OCI-LY7 (cell line): ENCODE measurements at regions not wholly inside any gene's neighbourhood (a gene's known extent, or its start where the extent isn't known, plus 50 kb on each side); places are given as distances from the start of the nearest gene placed in this dataset.
"Not testable (repeated sequence)": the region's sequence is repeated elsewhere in the genome, so short reads cannot be mapped to it uniquely, and the experiment has no call there.

Source experiments
- BruUV-seq: library from RNA; stranded (reverse); fragments of 400-500 nt; replicated peaks from 2 replicates; lab custom pipeline; 2021; lab: Mats Ljungman, UMichigan
- CTCF ChIA-PET: fragments of 300-600 bp; sonication (Branson Sonifier 250); formaldehyde crosslinking; loops from one replicate; lab custom pipeline; 2022; ENCODE audit warnings: antibody characterized with exemption; ENCODE audit not compliant: unreplicated experiment; lab: Charles Lee
- POLR2A ChIA-PET: fragments of 300-600 bp; sonication (Branson Sonifier 250); formaldehyde crosslinking; loops from one replicate; lab custom pipeline; 2022; ENCODE audit warnings: antibody characterized with exemption; lab: Charles Lee
- DNase-seq: peaks from one replicate; pipeline ENCODE4 v3.0.0-alpha.2; 2015; ENCODE audit warnings: low spot score
- H2AFZ ChIP-seq: fragments of 200-600 bp; sonication (generic), shearing (Covaris generic); 2 replicates; pipeline ENCODE4 v1.6.1; 2014; ENCODE audit warnings: mild to moderate bottlenecking, antibody characterized with exemption, low read length, moderate library complexity
- H3K27ac ChIP-seq: fragments of 200-600 bp; sonication (generic); 2 replicates; pipeline ENCODE4 v1.5.1; 2014; ENCODE audit warnings: mixed run types, low read depth, mild to moderate bottlenecking, moderate library complexity, low read length, inconsistent platforms; ENCODE audit not compliant: poor library complexity, severe bottlenecking
- H3K36me3 ChIP-seq: fragments of 200-600 bp; sonication (generic); 2 replicates; pipeline ENCODE4 v1.6.1; 2014; ENCODE audit warnings: mild to moderate bottlenecking, antibody characterized with exemption, low read length, moderate library complexity, mixed read lengths; ENCODE audit not compliant: insufficient read depth
- H3K4me1 ChIP-seq: fragments of 200-600 bp; sonication (generic); 2 replicates; pipeline ENCODE4 v1.5.1; 2014; ENCODE audit warnings: mild to moderate bottlenecking, low read length; ENCODE audit not compliant: insufficient read depth, poor library complexity, severe bottlenecking
- H3K4me2 ChIP-seq: fragments of 200-600 bp; sonication (generic); 2 replicates; pipeline ENCODE4 v1.6.1; 2014; ENCODE audit warnings: mild to moderate bottlenecking, low read length
- H3K4me3 ChIP-seq: fragments of 200-600 bp; sonication (generic); 2 replicates; pipeline ENCODE4 v1.5.1; 2014; ENCODE audit warnings: mild to moderate bottlenecking, low read depth, low read length; ENCODE audit not compliant: poor library complexity, severe bottlenecking
- H3K79me2 ChIP-seq: fragments of 200-600 bp; sonication (generic); 2 replicates; pipeline ENCODE4 v1.6.1; 2016; ENCODE audit warnings: low read depth, mild to moderate bottlenecking, low read length, moderate library complexity, mixed read lengths; ENCODE audit not compliant: insufficient read depth
- H3K9me2 ChIP-seq: fragments of 200-600 bp; sonication (generic); 2 replicates; pipeline ENCODE4 v1.6.1; 2016; ENCODE audit warnings: mild to moderate bottlenecking, low read length, mixed read lengths; ENCODE audit not compliant: insufficient read depth
- H3K9me3 ChIP-seq: fragments of 200-600 bp; sonication (generic); 2 replicates; pipeline ENCODE4 v1.6.1; 2014; ENCODE audit warnings: mild to moderate bottlenecking, mixed run types, low read length, mixed read lengths
- H4K20me1 ChIP-seq: fragments of 200-600 bp; sonication (generic); 2 replicates; pipeline ENCODE4 v1.6.1; 2014; ENCODE audit warnings: mild to moderate bottlenecking, antibody characterized with exemption, low read length, moderate library complexity, mixed read lengths; ENCODE audit not compliant: insufficient read depth
- CTCF ChIP-seq: fragments of 200-600 bp; sonication (generic); conservative IDR thresholded peaks from 2 replicates; pipeline ENCODE4 v1.5.1; 2014; ENCODE audit warnings: mild to moderate bottlenecking, antibody characterized with exemption, low read length, moderate library complexity, mixed read lengths
- EZH2phosphoT487 ChIP-seq: fragments of 200-600 bp; sonication (generic); IDR thresholded peaks from 2 replicates; pipeline ENCODE4 v1.6.1; 2018; ENCODE audit warnings: low read depth, borderline replicate concordance, mild to moderate bottlenecking, mixed run types, antibody characterized with exemption, low read length, moderate library complexity, mixed read lengths
- intact Hi-C: fragments of 100-400 bp; cut with micrococcal nuclease; formaldehyde crosslinking; loops from one replicate; pipeline ENCODE4 v1.10.0; 2022; ENCODE audit not compliant: unreplicated experiment

GRCh38 chr4:85051526-85051925 is 85.0 kb upstream of the WDFY3 start:
- BruUV-seq, result no TSS peak
- intact Hi-C loops, result no loop called here
- POLR2A ChIA-PET, result no interaction called here

GRCh38 chr4:85054925-85055324 is 88.4 kb upstream of the WDFY3 start:
- H3K27ac ChIP-seq, H2AFZ ChIP-seq, H3K79me2 ChIP-seq, H3K9me3 ChIP-seq, H3K36me3 ChIP-seq, H3K9me2 ChIP-seq, H3K4me1 ChIP-seq, H4K20me1 ChIP-seq, DNase-seq, BruUV-seq, H3K4me2 ChIP-seq, H3K4me3 ChIP-seq, CTCF ChIA-PET, intact Hi-C loops: not testable (repeated sequence)
- POLR2A ChIA-PET, result interaction anchor here (0.7 kb wide), 1 partner anchor 158 kb away, joined by 3 read pairs; no protein-coding TSS in a partner anchor

More at GRCh38 chr4:85051526-85051925, 85.0 kb upstream of the WDFY3 start:
- H3K9me2 ChIP-seq, result no peaks in the 10 kb centered on the region
- CTCF ChIA-PET, result no interaction called here
- TF ChIP-seq CTCF, result no peak
- no peak for TF ChIP-seq EZH2phosphoT487
- no peaks in the 10 kb centered on the region for H3K36me3 ChIP-seq
- H3K27ac ChIP-seq, result no peak overlapping the region
- H3K4me3 ChIP-seq, result no peak overlapping the region
- H4K20me1 ChIP-seq, result no peaks in the 10 kb centered on the region
- no peak overlapping the region for H2AFZ ChIP-seq
- no peaks in the 10 kb centered on the region for H3K9me3 ChIP-seq
- no peak overlapping the region for H3K4me2 ChIP-seq
- DNase-seq, result no peak
- H3K4me1 ChIP-seq, result no peaks in the 10 kb centered on the region
- no peaks in the 10 kb centered on the region for H3K79me2 ChIP-seq

- no peak for DNase-seq
- Histone ChIP-seq H3K4me1 (no peaks in the 10 kb centered on the region), H3K4me3 (no peak overlapping the region), H4K20me1 (no peaks in the 10 kb centered on the region), H2AFZ (no peak overlapping the region), H3K27ac (no peak overlapping the region), H3K9me2 (no peaks in the 10 kb centered on the region), H3K4me2 (no peak overlapping the region), H3K9me3 (no peaks in the 10 kb centered on the region), H3K36me3 (no peaks in the 10 kb centered on the region), H3K79me2 (no peaks in the 10 kb centered on the region)
- TF ChIP-seq CTCF (no peak), EZH2phosphoT487 (no peak)
- CTCF ChIA-PET, result no interaction called here
- BruUV-seq, result no TSS peak
- POLR2A ChIA-PET, result interaction anchor here (0.6 kb wide), 1 partner anchor 384 kb away, joined by 3 read pairs; no protein-coding TSS in a partner anchor
- intact Hi-C loops, result no loop called here
Observed at GRCh38 chr4:85058551-85058950, 92.1 kb upstream of the WDFY3 start.
